Breast epithelium (tissue), 3 donors: ENCODE measurements at regions not wholly inside any gene's neighbourhood (a gene's known extent, or its start where the extent isn't known, plus 50 kb on each side); places are given as distances from the start of the nearest gene placed in this dataset.

ENCODE experiments used
- CTCF ChIP-seq, 3 donors: fragments of 450-650 bp; IDR thresholded peaks; one replicate each; pipeline ENCODE4 v1.5.1; 2016 to 2017; ENCODE audit warnings: antibody characterized with exemption in 3 of 3, mild to moderate bottlenecking in 3 of 3, moderate library complexity in 3 of 3
- POLR2A ChIP-seq: fragments of 450-650 bp; IDR thresholded peaks from one replicate; pipeline ENCODE4 v1.6.1; 2016; ENCODE audit warnings: antibody characterized with exemption, mild to moderate bottlenecking, moderate library complexity

GRCh38 chr5:42962124-42962523 is 78.0 kb downstream of the ANXA2R start:
- TF ChIP-seq CTCF (IDR thresholded peaks at IDR 0.05) (no peak), POLR2A (no peak)
